H1 (cell line): ENCODE measurements at regions not wholly inside any gene's neighbourhood (a gene's known extent, or its start where the extent isn't known, plus 50 kb on each side); places are given as distances from the start of the nearest gene placed in this dataset.

Experiments used
- CTCF ChIA-PET: fragments of 300-600 bp; sonication (Branson Sonifier 250); formaldehyde crosslinking; loops from one replicate; lab custom pipeline; 2021; ENCODE audit not compliant: partially characterized antibody; lab: Charles Lee
- POLR2A ChIA-PET: fragments of 300-600 bp; sonication (Branson Sonifier 250); formaldehyde crosslinking; loops from one replicate; lab custom pipeline; 2021; ENCODE audit warnings: inconsistent platforms; ENCODE audit not compliant: partially characterized antibody; lab: Charles Lee
- DNase-seq, 2 experiments: peaks; one replicate each; pipeline versions ENCODE4 v3.0.0 to v3.0.0-alpha.2; 2010 to 2022; ENCODE audit warnings: low spot score in 2 of 2, low read depth in 1 of 2, mixed read lengths in 1 of 2
- FAIRE-seq: peaks from 2 replicates; lab custom pipeline; 2011; peaks lifted over from hg19 to GRCh38; lab: Jason Lieb, UNC
- H2AFZ ChIP-seq: 2 replicates; pipeline ENCODE4 v1.8.1; 2012; ENCODE audit warnings: low read length, inconsistent platforms
- H2AK5ac ChIP-seq: 2 replicates; pipeline ENCODE4 v1.6.1; 2013; ENCODE audit warnings: low read depth, low read length
- H2BK120ac ChIP-seq: replicated peaks from 2 replicates; pipeline ENCODE3; 2013; ENCODE audit warnings: low read depth, low read length, inconsistent platforms
- H2BK12ac ChIP-seq: 2 replicates; pipeline ENCODE4 v1.6.1; 2013; ENCODE audit warnings: low read depth, low read length
- H2BK15ac ChIP-seq: 2 replicates; pipeline ENCODE4 v1.6.1; 2013; ENCODE audit warnings: low read length
- H2BK20ac ChIP-seq: 2 replicates; pipeline ENCODE4 v1.6.1; 2013; ENCODE audit warnings: low read length
- H2BK5ac ChIP-seq: 2 replicates; pipeline ENCODE4 v1.6.1; 2013; ENCODE audit warnings: low read depth, low read length
- H3K14ac ChIP-seq: 2 replicates; pipeline ENCODE4 v1.6.1; 2013; ENCODE audit warnings: inconsistent platforms; ENCODE audit not compliant: insufficient read length
- H3K18ac ChIP-seq: 2 replicates; pipeline ENCODE4 v1.6.1; 2013; ENCODE audit warnings: low read length; ENCODE audit errors: extremely low read depth
- H3K23ac ChIP-seq: 2 replicates; pipeline ENCODE4 v1.6.1; 2013; ENCODE audit warnings: inconsistent platforms; ENCODE audit not compliant: insufficient read length
- H3K23me2 ChIP-seq: 2 replicates; pipeline ENCODE4 v1.6.1; 2013; ENCODE audit warnings: low read depth, low read length
- H3K27ac ChIP-seq: 2 replicates; pipeline ENCODE4 v1.6.1; 2011; ENCODE audit warnings: low read depth, low read length, inconsistent platforms
- H3K27me3 ChIP-seq, 4 experiments: replicated peaks in 1 of 4; 1 replicate in 1 of 4; 2 replicates in 3 of 4; pipeline versions ENCODE4 v1.6.1 to v1.8.1; 2011 to 2013; ENCODE audit warnings: low read length in 3 of 4, mild to moderate bottlenecking in 3 of 4, inconsistent platforms in 2 of 4, mixed read lengths in 2 of 4, moderate library complexity in 1 of 4; ENCODE audit not compliant: control insufficient read depth in 3 of 4, insufficient read depth in 3 of 4; ENCODE audit errors: extremely low read depth in 1 of 4
- H3K36me3 ChIP-seq, 4 experiments: 2 replicates each; pipeline versions ENCODE4 v1.6.1 to v1.8.1; 2011 to 2013; ENCODE audit warnings: mild to moderate bottlenecking in 4 of 4, low read length in 3 of 4, moderate library complexity in 2 of 4, control low read depth in 1 of 4, inconsistent platforms in 1 of 4; ENCODE audit not compliant: insufficient read depth in 4 of 4, control insufficient read depth in 2 of 4
- H3K4ac ChIP-seq: replicated peaks from 2 replicates; pipeline ENCODE3; 2013; ENCODE audit warnings: low read length, low read depth, mixed read lengths, inconsistent platforms; ENCODE audit not compliant: insufficient read length
- H3K4me1 ChIP-seq, 4 experiments: replicated peaks in 1 of 4; 1 replicate in 1 of 4; 2 replicates in 3 of 4; pipeline versions ENCODE4 v1.6.1 to v1.8.1; 2011 to 2013; ENCODE audit warnings: low read length in 3 of 4, inconsistent platforms in 2 of 4, mixed read lengths in 1 of 4; ENCODE audit not compliant: insufficient read depth in 4 of 4, control insufficient read depth in 3 of 4
- H3K4me2 ChIP-seq, 2 experiments: 2 replicates each; pipeline versions ENCODE4 v1.6.1 to v1.8.1; 2011 to 2013; ENCODE audit warnings: low read depth in 2 of 2, low read length in 2 of 2, control low read depth in 1 of 2, inconsistent platforms in 1 of 2, mild to moderate bottlenecking in 1 of 2; ENCODE audit not compliant: insufficient read depth in 1 of 2
- H3K4me3 ChIP-seq, 4 experiments: fragments of 200-600, 300-600 bp in 1 of 4; sonication (generic), shearing (Covaris generic), sonication (Bioruptor Twin) in 1 of 4; 2 replicates each; pipeline versions ENCODE4 v1.5.1 to v1.8.1; 2011 to 2016; ENCODE audit warnings: low read length in 4 of 4, low read depth in 3 of 4, control low read depth in 2 of 4, inconsistent platforms in 2 of 4, mild to moderate bottlenecking in 2 of 4, mixed read lengths in 1 of 4, moderate library complexity in 1 of 4; ENCODE audit not compliant: insufficient read depth in 2 of 4; ENCODE audit errors: extremely low read depth in 1 of 4
- H3K56ac ChIP-seq: replicated peaks from 2 replicates; pipeline ENCODE3; 2013; ENCODE audit warnings: low read depth, mild to moderate bottlenecking, mixed read lengths, low read length, inconsistent platforms; ENCODE audit not compliant: insufficient read length
- H3K79me1 ChIP-seq: 2 replicates; pipeline ENCODE4 v1.6.1; 2013; ENCODE audit warnings: low read depth, low read length, control low read depth
- H3K79me2 ChIP-seq, 2 experiments: 2 replicates each; pipeline versions ENCODE4 v1.6.1 to v1.8.1; 2012 to 2013; ENCODE audit warnings: low read length in 2 of 2, mild to moderate bottlenecking in 2 of 2, inconsistent platforms in 1 of 2; ENCODE audit not compliant: insufficient read depth in 2 of 2, control insufficient read depth in 1 of 2
- H3K9ac ChIP-seq, 4 experiments: replicated peaks in 1 of 4; 1 replicate in 1 of 4; 2 replicates in 3 of 4; pipeline versions ENCODE4 v1.6.1 to v1.8.1; 2011 to 2013; ENCODE audit warnings: low read depth in 3 of 4, low read length in 3 of 4, control low read depth in 2 of 4, mild to moderate bottlenecking in 2 of 4, moderate library complexity in 2 of 4, inconsistent platforms in 1 of 4; ENCODE audit errors: extremely low read depth in 1 of 4
- H3K9me3 ChIP-seq, 2 experiments: 2 replicates each; pipeline versions ENCODE4 v1.6.1 to v1.8.1; 2012 to 2013; ENCODE audit warnings: mild to moderate bottlenecking in 2 of 2, moderate library complexity in 2 of 2, control low read depth in 1 of 2, inconsistent platforms in 1 of 2, low read depth in 1 of 2, low read length in 1 of 2, mixed read lengths in 1 of 2; ENCODE audit not compliant: insufficient read depth in 2 of 2
- H4K20me1 ChIP-seq, 2 experiments: replicated peaks in 1 of 2; 2 replicates each; pipeline versions ENCODE3 to v1.8.1; 2011 to 2013; ENCODE audit warnings: inconsistent platforms in 2 of 2, low read length in 2 of 2, mild to moderate bottlenecking in 1 of 2; ENCODE audit not compliant: insufficient read depth in 2 of 2, control insufficient read depth in 1 of 2
- H4K5ac ChIP-seq: 2 replicates; pipeline ENCODE4 v1.6.1; 2013; ENCODE audit warnings: low read length, low read depth, mixed read lengths, inconsistent platforms; ENCODE audit not compliant: insufficient read length
- H4K8ac ChIP-seq: 2 replicates; pipeline ENCODE4 v1.8.0; 2013; ENCODE audit warnings: mild to moderate bottlenecking, moderate library complexity, low read length, inconsistent platforms; ENCODE audit not compliant: insufficient read depth; ENCODE audit errors: extremely low read depth
- H4K91ac ChIP-seq: replicated peaks from 2 replicates; pipeline ENCODE3; 2013; ENCODE audit warnings: low read length, mixed read lengths, inconsistent platforms; ENCODE audit not compliant: insufficient read length
- BCL11A ChIP-seq, 2 experiments: IDR thresholded peaks; one replicate each; pipeline ENCODE4 v1.6.1; 2011; ENCODE audit warnings: low read depth in 2 of 2, low read length in 2 of 2, mild to moderate bottlenecking in 2 of 2
- CEBPB ChIP-seq: IDR thresholded peaks from 2 replicates; pipeline ENCODE4 v1.6.1; 2012; ENCODE audit warnings: low read depth, low read length
- EP300 ChIP-seq, 2 experiments: IDR thresholded peaks; 1 replicate in 1 of 2; 2 replicates in 1 of 2; pipeline ENCODE4 v1.6.1; 2011 to 2012; ENCODE audit warnings: low read depth in 2 of 2, low read length in 2 of 2, mild to moderate bottlenecking in 2 of 2, borderline replicate concordance in 1 of 2, inconsistent platforms in 1 of 2, moderate library complexity in 1 of 2
- KDM5A ChIP-seq: fragments of 200-600 bp; IDR thresholded peaks from 2 replicates; pipeline ENCODE4 v1.7.1; 2012; ENCODE audit warnings: mild to moderate bottlenecking, low read length, inconsistent platforms, mixed read lengths
- NRF1 ChIP-seq: IDR thresholded peaks from 2 replicates; pipeline ENCODE4 v1.6.1; 2011; ENCODE audit warnings: mild to moderate bottlenecking, low read depth, low read length, improper control_type of control experiment
- POU5F1 ChIP-seq: IDR thresholded peaks from 2 replicates; pipeline ENCODE4 v1.6.1; 2011; ENCODE audit warnings: low read depth, mild to moderate bottlenecking, low read length, moderate library complexity
- SP1 ChIP-seq: IDR thresholded peaks from 2 replicates; pipeline ENCODE4 v1.6.1; 2011; ENCODE audit warnings: low read depth, low read length
- TAF1 ChIP-seq: IDR thresholded peaks from 2 replicates; pipeline ENCODE4 v1.6.1; 2011; ENCODE audit warnings: mild to moderate bottlenecking, low read depth, low read length
- TAF7 ChIP-seq: optimal IDR thresholded peaks from 2 replicates; pipeline ENCODE3; 2011; ENCODE audit warnings: low read depth, mild to moderate bottlenecking, inconsistent platforms, low read length, moderate library complexity, borderline replicate concordance
- TCF12 ChIP-seq: IDR thresholded peaks from 2 replicates; pipeline ENCODE4 v1.6.1; 2011; ENCODE audit warnings: low read depth, mild to moderate bottlenecking, low read length
- TEAD4 ChIP-seq: IDR thresholded peaks from 2 replicates; pipeline ENCODE4 v1.6.1; 2012; ENCODE audit warnings: low read depth, low read length, inconsistent platforms, mixed read lengths
- ZNF274 ChIP-seq: IDR thresholded peaks from 2 replicates; pipeline ENCODE4 v1.7.0; 2012; ENCODE audit warnings: low read length, borderline replicate concordance; ENCODE audit errors: extremely low read depth
- WGBS, 2 experiments: shearing (Covaris generic) in 1 of 2; methylation state at CpG; one replicate each; pipeline versions ENCODE4 v1.1.6 to v1.1.7; 2013 to 2015; ENCODE audit warnings: low lambda C conversion rate in 2 of 2, mixed read lengths in 2 of 2, inconsistent platforms in 1 of 2, low coverage in 1 of 2, missing lambda C conversion rate in 1 of 2; ENCODE audit not compliant: insufficient replicate concordance in 2 of 2, insufficient coverage in 1 of 2, insufficient read length in 1 of 2; ENCODE audit errors: extremely low coverage in 1 of 2, missing lambda C conversion rate in 1 of 2; 5-methylcytosine and 5-hydroxymethylcytosine counted together
- TF ChIP-seq, protein P1 (sequence below): IDR thresholded peaks from 2 replicates; pipeline ENCODE4 v1.6.1; 2011; ENCODE audit warnings: low read length, improper control_type of control experiment
- TF ChIP-seq, protein P2 (sequence below): IDR thresholded peaks from 2 replicates; pipeline ENCODE4 v1.6.1; 2012; ENCODE audit warnings: inconsistent platforms

DNA sequence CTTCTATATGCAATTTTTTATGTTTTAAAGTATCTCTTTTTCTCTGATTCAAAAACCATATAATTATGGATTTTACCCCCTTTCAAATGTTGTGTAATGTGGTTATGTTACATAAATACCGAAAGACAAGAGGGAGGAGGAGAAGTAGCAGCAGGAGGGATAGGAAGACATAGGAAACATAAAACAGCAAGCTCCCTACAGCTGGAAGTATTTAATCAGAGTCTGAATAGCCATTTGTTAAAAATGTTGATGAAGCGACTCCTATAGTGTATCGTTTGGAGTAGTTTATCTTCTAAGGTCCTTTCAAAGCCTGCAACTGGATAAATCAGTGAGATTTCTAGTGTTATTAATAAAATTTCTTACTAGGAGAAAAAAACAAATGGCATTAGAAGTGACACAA lies 598.1 kb upstream of the GOLIM4 start:
- Histone ChIP-seq H3K9ac (no peak overlapping the region), H2BK120ac (no peak overlapping the region), H2BK12ac (no peak overlapping the region), H3K4me3 (peak overlapping the region in 1 of 4 experiments; percentile 5; a peak in 1 of 8 replicates), H2BK15ac (no peak overlapping the region), H3K9me3 (no peaks in the 10 kb centered on the region), H3K56ac (no peak overlapping the region), H3K14ac (no peak overlapping the region), H3K4me1 (peaks cover 0 to 5% (median 2%) of the 10 kb centered on the region in 4 experiments; a peak in 2 of 7 replicates), H3K79me1 (no peaks in the 10 kb centered on the region), H4K5ac (no peak overlapping the region), H2BK5ac (no peak overlapping the region), H3K23ac (no peak overlapping the region), H3K27me3 (no peaks in the 10 kb centered on the region), H3K36me3 (peaks cover 0 to 4% (median 0%) of the 10 kb centered on the region in 4 experiments; a peak in 1 of 8 replicates), H4K91ac (no peak overlapping the region), H3K79me2 (no peaks in the 10 kb centered on the region), H3K27ac (no peak overlapping the region), H4K8ac (no peak overlapping the region), H3K4ac (no peak overlapping the region), H2AFZ (no peak overlapping the region), H4K20me1 (no peaks in the 10 kb centered on the region), H2AK5ac (no peak overlapping the region), H3K18ac (no peak overlapping the region; the same call in 1 of the 2 replicates), H3K23me2 (no peaks in the 10 kb centered on the region; the same call in 1 of the 2 replicates)
- WGBS, 2 experiments, result 9% methylated on average over 3 of the region's 3 CpGs; no CpG with 5 or more reads in 1 of the 2 experiments
- CTCF ChIA-PET, result interaction anchor here (0.7 to 1.4 kb wide), 2 partner anchors 154 to 642 kb away, joined by 3 read pairs; no protein-coding TSS in a partner anchor
- FAIRE-seq, result no peak
- POLR2A ChIA-PET, result interaction anchor here (1.0 kb wide), 1 partner anchor 62 kb away, joined by 3 read pairs; no protein-coding TSS in a partner anchor
- DNase-seq, result no peak
- TF ChIP-seq EP300 (IDR thresholded peaks at IDR 0.05; ENCODE audit: borderline replicate concordance in 1 of 2, low read depth in 2 of 2, low read length in 2 of 2) (no peak), ZNF274 (no peak), CEBPB (no peak), POU5F1 (no peak), BCL11A (IDR thresholded peaks at IDR 0.05; ENCODE audit: low read depth in 2 of 2, low read length in 2 of 2) (no peak), TAF7 (no peak), KDM5A (no peak), NRF1 (no peak), TCF12 (no peak), SP1 (no peak), TEAD4 (no peak), TAF1 (no peak)
- TF ChIP-seq, protein P1, sequence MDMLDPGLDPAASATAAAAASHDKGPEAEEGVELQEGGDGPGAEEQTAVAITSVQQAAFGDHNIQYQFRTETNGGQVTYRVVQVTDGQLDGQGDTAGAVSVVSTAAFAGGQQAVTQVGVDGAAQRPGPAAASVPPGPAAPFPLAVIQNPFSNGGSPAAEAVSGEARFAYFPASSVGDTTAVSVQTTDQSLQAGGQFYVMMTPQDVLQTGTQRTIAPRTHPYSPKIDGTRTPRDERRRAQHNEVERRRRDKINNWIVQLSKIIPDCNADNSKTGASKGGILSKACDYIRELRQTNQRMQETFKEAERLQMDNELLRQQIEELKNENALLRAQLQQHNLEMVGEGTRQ, result no peak
- TF ChIP-seq, protein P2, sequence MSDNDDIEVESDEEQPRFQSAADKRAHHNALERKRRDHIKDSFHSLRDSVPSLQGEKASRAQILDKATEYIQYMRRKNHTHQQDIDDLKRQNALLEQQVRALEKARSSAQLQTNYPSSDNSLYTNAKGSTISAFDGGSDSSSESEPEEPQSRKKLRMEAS, result no peak
- TF ChIP-seq, all 59 proteins: peak for 0
- H3K4me2 ChIP-seq, result peak overlapping the region in 1 of 2 experiments; percentile 10; a peak in 1 of 4 replicates
- H2BK20ac ChIP-seq, result no peak overlapping the region
